Upper lobe of right lung (tissue), 1 donor: ENCODE measurements at regions not wholly inside any gene's neighbourhood (a gene's known extent, or its start where the extent isn't known, plus 50 kb on each side); places are given as distances from the start of the nearest gene placed in this dataset.

Source experiments
- ATAC-seq: fragments of 200-7000 bp; cut with Tn5 transposase; one replicate; pipeline ENCODE4 v1.9.1; 2020; ENCODE audit warnings: mild to moderate bottlenecking, moderate library complexity
- DNase-seq: peaks from one replicate; pipeline ENCODE4 v3.0.0-alpha.2; 2020
- H3K27ac ChIP-seq: fragments of 200-600 bp; one replicate; pipeline ENCODE4 v1.8.0; 2022
- H3K27me3 ChIP-seq: fragments of 200-600 bp; one replicate; pipeline ENCODE4 v1.8.0; 2022; ENCODE audit warnings: mild to moderate bottlenecking
- H3K36me3 ChIP-seq: fragments of 200-600 bp; one replicate; pipeline ENCODE4 v1.8.0; 2022
- H3K4me1 ChIP-seq: fragments of 200-600 bp; one replicate; pipeline ENCODE4 v1.8.0; 2022
- H3K4me3 ChIP-seq: fragments of 200-600 bp; one replicate; pipeline ENCODE4 v1.8.0; 2022; ENCODE audit warnings: mild to moderate bottlenecking
- H3K9me3 ChIP-seq: fragments of 200-600 bp; one replicate; pipeline ENCODE4 v1.8.0; 2022
- intact Hi-C: fragments of 100-400 bp; cut with DNase I; formaldehyde crosslinking; loops from one replicate; pipeline ENCODE4 v1.11.0; 2022
- TF ChIP-seq, protein P1 (sequence below): fragments of 200-600 bp; IDR thresholded peaks from one replicate; pipeline ENCODE4 v1.8.0; 2022; ENCODE audit warnings: antibody characterized with exemption
- donor health status: DM: no; HTN: yes; CAD: no; lungs with severe emphysema.

DNA sequence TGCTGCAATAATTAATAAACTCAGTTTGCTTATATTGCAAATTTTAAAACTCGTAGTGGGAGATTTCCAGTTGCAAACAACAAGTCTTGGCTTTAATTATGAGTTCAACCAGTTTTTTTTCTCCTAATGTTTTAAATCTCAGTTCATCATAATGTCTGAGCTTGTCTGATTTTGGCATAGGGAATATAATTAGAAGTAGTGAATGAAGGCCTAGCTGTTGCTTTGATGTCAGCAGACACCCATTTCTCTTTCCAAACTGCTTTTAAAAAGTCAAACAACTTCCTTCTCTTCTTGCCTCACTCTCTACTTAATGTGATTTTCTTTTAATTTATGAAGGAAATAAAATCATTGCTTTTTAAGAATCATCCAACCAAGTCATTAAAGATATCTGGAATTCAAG, 1462.1 kb downstream of the DPP10 start:
- Histone ChIP-seq H3K4me1 (no peaks in the 10 kb centered on the region), H3K27ac (no peak overlapping the region), H3K4me3 (no peak overlapping the region), H3K36me3 (no peaks in the 10 kb centered on the region), H3K9me3 (no peaks in the 10 kb centered on the region), H3K27me3 (no peaks in the 10 kb centered on the region)
- intact Hi-C loops, result no loop called here
- TF ChIP-seq, protein P1, sequence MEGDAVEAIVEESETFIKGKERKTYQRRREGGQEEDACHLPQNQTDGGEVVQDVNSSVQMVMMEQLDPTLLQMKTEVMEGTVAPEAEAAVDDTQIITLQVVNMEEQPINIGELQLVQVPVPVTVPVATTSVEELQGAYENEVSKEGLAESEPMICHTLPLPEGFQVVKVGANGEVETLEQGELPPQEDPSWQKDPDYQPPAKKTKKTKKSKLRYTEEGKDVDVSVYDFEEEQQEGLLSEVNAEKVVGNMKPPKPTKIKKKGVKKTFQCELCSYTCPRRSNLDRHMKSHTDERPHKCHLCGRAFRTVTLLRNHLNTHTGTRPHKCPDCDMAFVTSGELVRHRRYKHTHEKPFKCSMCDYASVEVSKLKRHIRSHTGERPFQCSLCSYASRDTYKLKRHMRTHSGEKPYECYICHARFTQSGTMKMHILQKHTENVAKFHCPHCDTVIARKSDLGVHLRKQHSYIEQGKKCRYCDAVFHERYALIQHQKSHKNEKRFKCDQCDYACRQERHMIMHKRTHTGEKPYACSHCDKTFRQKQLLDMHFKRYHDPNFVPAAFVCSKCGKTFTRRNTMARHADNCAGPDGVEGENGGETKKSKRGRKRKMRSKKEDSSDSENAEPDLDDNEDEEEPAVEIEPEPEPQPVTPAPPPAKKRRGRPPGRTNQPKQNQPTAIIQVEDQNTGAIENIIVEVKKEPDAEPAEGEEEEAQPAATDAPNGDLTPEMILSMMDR, result no peak
- no peak for DNase-seq
- no peak for ATAC-seq

DNA sequence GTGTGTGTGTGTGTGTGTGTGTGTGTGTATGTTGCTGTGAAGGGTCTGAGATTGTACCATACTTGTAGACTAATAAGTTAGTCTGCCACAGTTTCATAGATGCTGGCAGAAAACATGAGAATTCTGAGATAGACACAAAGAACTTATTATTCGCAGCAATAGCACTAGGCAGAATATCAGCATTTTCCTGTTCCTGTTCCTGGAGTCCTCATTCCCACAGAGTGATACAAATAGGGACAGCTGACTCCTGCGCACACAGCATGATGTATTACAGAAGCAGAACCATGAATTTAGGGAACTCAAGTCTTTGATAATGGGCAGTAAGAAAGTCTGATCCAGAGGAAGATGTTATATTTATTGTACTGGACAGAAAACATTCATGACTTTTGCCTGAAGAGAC, 1466.3 kb downstream of the DPP10 start:
- intact Hi-C loops, result no loop called here
- Histone ChIP-seq H3K4me1 (no peaks in the 10 kb centered on the region), H3K27ac (no peak overlapping the region), H3K4me3 (no peak overlapping the region), H3K27me3 (no peaks in the 10 kb centered on the region), H3K9me3 (no peaks in the 10 kb centered on the region), H3K36me3 (no peaks in the 10 kb centered on the region)
- TF ChIP-seq, protein P1, result no peak
- ATAC-seq (no peak), DNase-seq (no peak)

DNA sequence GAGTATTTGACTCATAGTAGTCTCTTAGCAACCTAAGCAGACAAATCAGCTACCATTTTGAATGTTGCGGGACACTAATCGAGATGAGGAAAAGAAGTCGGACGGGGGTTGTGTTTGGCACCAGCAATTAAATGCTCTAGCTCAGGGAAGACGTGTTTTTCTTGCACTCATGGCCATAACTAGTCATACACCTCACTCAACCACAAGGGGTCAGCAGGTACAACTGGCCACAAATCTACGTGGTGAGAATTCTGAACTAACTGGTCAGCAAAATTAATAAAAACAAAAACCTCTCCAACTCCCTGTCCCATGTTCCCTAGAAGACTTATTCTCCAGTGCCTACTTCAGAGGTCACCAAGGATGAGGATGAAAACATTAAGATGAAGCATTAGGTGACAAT, 1467.8 kb downstream of the DPP10 start:
- TF ChIP-seq, protein P1, result no peak
- Histone ChIP-seq H3K36me3 (no peaks in the 10 kb centered on the region), H3K27me3 (no peaks in the 10 kb centered on the region), H3K9me3 (no peaks in the 10 kb centered on the region), H3K4me1 (no peaks in the 10 kb centered on the region), H3K27ac (no peak overlapping the region), H3K4me3 (no peak overlapping the region)
- DNase-seq, result no peak
- intact Hi-C loops, result no loop called here
- ATAC-seq, result no peak

DNA sequence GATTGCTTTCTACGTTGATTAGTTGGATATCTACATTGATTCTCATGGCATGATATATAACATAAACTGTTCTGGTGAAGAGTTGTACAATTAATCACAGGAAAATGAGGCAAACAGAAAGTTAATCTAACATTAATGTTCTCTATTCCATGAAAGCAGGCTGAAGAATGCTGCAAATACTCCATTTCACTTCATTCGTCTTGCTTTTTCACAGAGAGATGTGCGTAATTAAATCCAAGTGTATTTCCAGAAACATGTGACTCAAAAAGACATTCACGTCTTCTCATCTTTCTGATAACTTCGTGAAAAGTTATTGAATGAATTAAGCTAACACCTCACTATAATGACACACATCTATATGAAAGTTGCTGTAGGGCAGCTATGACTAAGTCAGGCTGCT, 1471.5 kb downstream of the DPP10 start:
- Histone ChIP-seq H3K27me3 (no peaks in the 10 kb centered on the region), H3K4me1 (no peaks in the 10 kb centered on the region), H3K27ac (no peak overlapping the region), H3K9me3 (no peaks in the 10 kb centered on the region), H3K36me3 (no peaks in the 10 kb centered on the region), H3K4me3 (no peak overlapping the region)
- TF ChIP-seq, protein P1, result no peak
- ATAC-seq, result no peak
- intact Hi-C loops, result no loop called here
- DNase-seq, result no peak

DNA sequence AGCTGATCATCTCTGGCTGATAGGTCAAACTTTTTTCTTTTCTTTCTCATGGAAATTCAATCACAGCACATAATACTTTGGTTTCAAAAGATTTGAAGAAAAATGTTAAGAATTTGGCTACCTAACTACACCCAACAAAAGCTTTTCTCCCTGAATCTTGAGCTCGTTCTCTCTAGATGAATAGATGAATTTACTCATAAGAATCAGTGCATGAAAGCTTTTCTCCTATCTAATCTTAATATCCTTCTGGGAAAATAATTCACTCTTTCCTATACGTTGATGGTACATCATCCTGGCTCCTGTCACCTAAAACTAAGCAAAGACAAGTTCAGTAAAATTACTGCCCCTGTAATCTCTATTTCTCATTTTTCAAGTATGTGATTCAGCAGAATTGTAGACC, 1479.1 kb downstream of the DPP10 start:
- ATAC-seq (no peak), DNase-seq (no peak)
- Histone ChIP-seq H3K9me3 (no peaks in the 10 kb centered on the region), H3K27me3 (no peaks in the 10 kb centered on the region), H3K36me3 (no peaks in the 10 kb centered on the region), H3K4me1 (no peaks in the 10 kb centered on the region), H3K4me3 (no peak overlapping the region), H3K27ac (no peak overlapping the region)
- TF ChIP-seq, protein P1, result no peak
- intact Hi-C loops, result no loop called here

DNA sequence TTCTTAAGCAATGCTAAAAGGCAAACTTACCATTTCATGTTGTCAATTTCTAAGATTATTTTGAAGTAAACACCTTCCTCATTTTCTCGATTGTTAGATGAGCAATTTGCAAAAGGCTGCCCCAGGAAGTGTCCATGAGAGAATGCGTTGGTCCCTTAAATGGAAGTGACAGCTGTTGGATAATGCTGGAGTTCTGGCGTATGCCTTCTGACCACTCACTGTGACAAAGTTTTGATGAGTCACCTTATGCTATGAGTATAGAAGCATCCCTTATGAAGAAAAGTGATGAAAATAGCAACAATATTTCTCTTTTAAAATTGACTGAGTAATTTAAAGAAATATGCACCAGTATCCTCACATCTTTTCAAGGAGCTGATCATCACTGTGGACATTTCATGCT, 1497.5 kb downstream of the DPP10 start:
- TF ChIP-seq, protein P1, result no peak
- no peaks in the 10 kb centered on the region for H3K9me3 ChIP-seq
- ATAC-seq (no peak), DNase-seq (no peak)
- no peak overlapping the region for H3K4me3 ChIP-seq
- H3K36me3 ChIP-seq, result no peaks in the 10 kb centered on the region
- no peaks in the 10 kb centered on the region for H3K27me3 ChIP-seq
- H3K4me1 ChIP-seq, result no peaks in the 10 kb centered on the region
- intact Hi-C loops, result no loop called here
- no peak overlapping the region for H3K27ac ChIP-seq
